HCEC 1CT (cell line): ENCODE measurements at regions not wholly inside any gene's neighbourhood (a gene's known extent, or its start where the extent isn't known, plus 50 kb on each side); places are given as distances from the start of the nearest gene placed in this dataset.
A peak's percentile ranks its signal among the peaks of the same experiment; 100 is the strongest.

ENCODE experiments used
- DNase-seq: peaks from one replicate; pipeline ENCODE4 v3.0.0-alpha.2; 2017

- DNase-seq: no peak
Measured at GRCh38 chr5:158178535-158178934, 319.6 kb upstream of the CLINT1 start.

GRCh38 chr5:158177146-158177545 lies 318.2 kb upstream of the CLINT1 start:
- DNase-seq: no peak

DNA sequence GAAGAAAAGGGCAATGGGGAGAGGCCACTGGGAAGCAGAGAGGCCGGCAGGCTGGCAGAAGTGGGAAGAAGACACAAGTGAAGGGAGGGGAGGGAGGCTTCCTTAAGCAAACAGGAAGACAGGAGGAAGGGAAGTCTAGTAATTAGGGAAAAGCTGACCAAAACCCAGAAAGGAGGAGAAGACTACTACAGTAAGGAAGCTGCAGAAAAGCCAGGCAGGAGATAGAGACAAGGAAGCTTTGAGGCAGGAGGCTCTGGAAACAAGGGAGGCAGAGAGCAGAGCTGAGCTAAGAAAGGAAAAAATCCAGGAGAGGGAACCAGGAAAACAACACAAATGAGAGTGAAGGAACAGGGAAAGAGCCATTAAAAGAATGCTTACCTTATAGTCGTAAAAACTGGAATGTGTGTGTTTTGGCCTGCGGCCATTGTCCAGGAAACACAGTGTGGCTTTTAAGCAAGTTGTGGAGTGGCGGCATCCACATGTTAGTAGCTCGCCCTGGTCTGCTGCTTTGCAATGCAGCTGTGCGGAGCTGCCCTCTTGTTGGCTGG lies 317.1 kb upstream of the CLINT1 start:
- DNase-seq: no peak

DNA sequence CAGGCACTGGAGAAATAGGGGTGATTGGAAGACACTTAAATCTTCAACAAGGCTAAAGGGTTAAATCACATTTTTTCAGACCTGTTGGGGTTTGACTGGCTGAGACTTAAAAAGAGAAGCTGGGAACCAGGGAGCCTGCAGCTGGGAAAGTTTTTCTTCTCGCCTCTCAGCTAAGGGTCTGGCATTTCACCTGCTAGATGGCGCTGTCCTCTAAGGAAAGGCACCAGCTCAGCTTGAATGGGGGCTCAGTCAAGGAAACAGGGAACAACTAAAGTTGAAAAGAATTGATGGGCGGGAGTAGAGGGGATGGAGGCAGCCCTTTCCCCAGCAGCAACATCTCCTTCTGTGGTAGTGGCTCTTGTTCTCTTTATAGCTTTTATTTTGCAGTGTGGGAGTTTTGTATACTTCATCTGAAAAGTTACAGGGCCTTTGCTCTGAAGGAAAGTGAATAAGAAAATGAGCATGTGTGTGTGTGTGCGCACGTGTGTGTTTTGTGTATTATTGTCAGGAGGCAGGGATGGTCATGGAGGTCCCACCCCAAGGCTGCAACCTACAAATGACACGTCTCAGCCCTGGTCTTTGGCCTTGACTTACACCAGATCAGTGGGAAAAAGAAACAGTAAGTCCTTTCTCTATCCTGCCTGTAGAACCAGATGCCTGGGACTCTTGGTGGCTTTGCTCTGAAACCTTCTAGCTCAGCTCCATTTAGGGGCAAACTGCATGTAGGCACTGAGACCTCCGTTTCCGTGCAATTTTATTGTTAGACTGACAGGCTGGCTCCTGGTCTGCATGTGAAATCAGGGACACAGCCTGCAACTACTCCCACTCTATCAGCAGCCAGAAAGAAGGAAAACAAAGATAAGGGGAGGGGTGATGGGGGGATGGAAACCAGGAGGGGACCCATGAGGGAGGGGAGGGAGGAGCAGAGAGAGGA lies 316.2 kb upstream of the CLINT1 start:
- peak; percentile 58 for DNase-seq

DNA sequence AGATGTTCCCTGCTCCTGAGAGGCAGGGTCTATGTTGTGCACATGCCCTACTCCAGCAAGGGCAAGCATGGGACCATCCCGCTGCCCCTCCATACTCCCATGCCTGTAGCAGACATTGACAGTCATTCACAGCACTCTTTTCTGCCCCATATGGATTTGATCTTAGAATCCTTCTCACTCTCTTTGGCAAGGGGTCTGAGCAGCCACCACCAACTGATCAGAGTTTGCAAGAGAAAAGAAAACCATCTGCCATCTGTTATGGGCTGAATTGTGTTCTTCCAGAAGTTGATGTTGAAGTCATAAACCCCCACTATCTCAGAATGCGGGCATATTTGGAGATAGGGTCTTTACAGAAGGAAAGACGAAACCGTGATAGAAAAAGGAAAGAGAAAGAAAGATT lies 315.1 kb upstream of the CLINT1 start:
- DNase-seq: no peak

DNA sequence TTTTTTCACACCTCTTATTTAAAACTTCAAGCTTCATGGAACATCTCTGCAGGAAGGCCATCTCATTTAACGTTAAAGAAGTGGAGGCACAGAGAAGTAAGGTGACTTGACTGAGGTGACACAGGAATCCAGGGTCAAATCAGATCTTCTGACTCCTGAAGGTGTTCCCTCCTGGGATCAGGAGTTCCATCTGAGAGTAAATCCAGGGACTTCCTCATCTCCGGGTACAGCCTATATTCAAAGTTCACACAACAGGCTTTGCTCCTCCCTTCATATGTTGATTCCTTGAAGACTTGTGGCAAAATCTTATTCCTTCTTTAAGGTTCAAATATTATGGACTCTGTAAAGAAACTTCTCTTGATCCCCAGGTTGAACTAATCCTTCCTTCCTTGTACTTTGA lies 313.1 kb upstream of the CLINT1 start:
- no peak for DNase-seq

DNA sequence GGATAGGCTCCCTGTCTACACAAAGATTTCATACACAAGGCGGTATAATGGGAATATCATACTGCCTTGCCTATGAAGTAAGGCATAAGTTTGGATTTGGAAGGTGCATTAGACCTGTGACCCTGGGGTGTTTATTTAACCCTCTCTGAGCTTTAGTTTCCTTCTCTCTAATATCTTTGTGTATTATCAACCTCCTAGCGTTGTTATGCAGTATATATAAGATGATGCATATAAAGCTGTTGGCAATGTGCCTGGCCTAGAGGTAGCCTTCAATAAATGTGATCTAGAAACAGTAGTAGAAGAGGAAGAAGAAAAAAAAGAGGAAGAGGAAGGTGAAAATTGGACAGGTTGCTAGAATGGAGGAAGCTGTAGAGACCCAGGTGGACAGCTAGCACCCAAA lies 311.6 kb upstream of the CLINT1 start:
- no peak for DNase-seq

DNA sequence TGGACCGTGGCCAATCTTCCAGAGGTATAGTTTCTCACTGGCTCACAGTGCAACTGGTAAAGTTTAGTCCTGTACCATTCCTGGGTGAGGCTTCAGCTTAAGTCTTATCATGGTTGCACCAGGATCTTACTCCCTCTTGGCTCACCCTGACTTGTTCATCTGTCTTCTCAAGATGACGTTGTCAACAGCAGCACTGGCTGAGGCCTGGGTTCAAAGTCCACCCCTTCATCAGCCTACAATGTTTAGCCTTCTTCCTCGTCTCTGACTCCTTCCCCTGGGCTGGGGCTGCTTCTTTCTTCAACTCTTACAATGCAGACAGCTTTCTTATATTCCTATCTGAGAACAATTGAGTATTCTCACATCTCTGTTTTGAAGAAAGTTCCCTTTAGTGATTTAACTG lies 311.1 kb upstream of the CLINT1 start:
- DNase-seq: no peak

DNA sequence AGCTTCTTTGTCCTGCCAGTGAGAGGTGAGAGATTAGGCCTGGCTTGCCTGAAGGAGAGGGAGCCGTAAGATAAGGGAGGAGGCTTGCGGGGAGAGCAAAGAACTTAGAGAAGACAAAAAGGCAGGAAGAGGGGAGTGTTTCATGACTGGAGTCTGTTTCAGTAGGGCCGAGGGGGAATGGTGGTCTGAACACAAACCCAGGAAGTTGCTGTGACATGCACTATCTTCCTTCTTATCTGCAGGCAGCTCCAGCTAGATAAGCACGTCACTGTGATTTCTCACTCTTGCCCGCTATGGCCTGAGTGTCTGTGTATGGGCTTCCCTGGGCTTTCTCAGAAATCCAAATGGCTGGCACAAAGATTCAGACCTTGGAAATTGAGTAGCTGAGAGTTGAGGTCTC lies 307.5 kb upstream of the CLINT1 start:
- no peak for DNase-seq

DNA sequence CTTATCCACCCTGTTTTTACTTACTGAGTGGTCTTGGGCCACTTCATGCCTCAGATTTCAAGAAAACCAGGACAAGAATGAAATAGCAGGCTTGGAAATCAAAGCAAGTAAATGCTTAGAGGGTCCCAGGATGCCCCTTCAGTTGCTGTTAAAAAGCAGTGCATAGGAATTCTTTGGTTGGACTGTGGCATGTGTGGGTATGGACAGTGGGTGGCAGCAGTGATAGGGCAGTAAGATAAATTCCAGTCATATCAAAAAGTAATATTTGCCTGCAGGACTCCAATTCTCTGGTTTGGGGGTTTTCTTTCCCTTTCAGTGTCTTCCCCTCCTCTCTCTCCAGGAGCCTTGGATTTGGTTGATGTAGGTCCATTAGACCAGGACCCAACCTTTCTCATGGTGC lies 306.7 kb upstream of the CLINT1 start:
- DNase-seq: no peak

GRCh38 chr5:158164296-158165047 lies 305.5 kb upstream of the CLINT1 start:
- DNase-seq: no peak

- DNase-seq: no peak
Measured at GRCh38 chr5:158163451-158164295, 304.7 kb upstream of the CLINT1 start.

DNA sequence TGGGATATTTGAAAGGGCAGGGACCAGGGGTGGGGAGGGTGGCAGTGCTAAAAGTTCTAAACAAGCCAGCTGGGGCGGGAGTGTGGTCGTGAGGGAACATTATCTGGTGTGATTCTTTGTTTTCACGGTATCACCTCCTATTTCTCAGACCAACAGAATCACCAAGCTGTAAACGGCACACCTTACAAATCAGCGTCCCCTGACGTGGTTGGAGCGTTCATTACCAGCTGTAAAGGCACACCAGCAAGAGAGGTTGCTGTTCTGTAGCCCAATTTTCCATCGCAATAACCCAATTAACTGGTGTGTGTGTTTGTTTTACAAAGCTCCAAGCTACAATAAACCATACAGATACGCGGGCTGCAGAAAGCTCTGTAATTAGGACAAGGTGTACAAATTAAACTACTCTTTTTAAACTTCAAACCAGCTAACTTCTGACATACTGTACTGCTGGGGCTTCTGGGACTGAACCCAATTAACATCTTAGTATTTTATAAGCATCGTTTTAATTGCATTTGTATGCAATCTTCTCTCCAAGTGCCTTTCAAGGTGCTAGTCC lies 303.6 kb upstream of the CLINT1 start:
- no peak for DNase-seq

GRCh38 chr5:158162026-158162425 lies 303.1 kb upstream of the CLINT1 start:
- DNase-seq: no peak

DNA sequence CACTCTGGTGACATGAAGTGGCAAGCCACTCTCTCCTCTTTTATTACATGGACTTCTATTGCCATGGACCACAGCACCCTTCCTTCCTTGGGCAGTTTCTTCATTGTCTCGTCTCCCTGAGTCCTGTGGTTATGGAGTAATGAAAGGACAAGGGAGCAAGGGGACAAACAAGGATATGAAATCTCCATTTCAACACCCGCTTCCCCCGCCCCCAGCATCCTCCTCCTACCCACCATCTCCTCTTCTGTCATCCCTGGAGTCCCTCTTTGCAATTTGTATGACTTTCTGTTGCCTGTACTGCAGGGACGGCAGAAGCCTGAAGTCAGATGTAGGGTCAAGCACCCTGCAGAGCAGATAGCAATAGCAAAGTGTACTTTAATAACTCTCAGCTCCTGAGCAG lies 300.7 kb upstream of the CLINT1 start:
- DNase-seq: no peak

GRCh38 chr5:158155811-158156505 lies 297.0 kb upstream of the CLINT1 start:
- DNase-seq: no peak

- DNase-seq: no peak
Measured at GRCh38 chr5:158155067-158155466, 296.1 kb upstream of the CLINT1 start.

GRCh38 chr5:158154226-158155005 lies 295.5 kb upstream of the CLINT1 start:
- peak; percentile 88 for DNase-seq

GRCh38 chr5:158153508-158153907 lies 294.6 kb upstream of the CLINT1 start:
- DNase-seq: no peak

DNA sequence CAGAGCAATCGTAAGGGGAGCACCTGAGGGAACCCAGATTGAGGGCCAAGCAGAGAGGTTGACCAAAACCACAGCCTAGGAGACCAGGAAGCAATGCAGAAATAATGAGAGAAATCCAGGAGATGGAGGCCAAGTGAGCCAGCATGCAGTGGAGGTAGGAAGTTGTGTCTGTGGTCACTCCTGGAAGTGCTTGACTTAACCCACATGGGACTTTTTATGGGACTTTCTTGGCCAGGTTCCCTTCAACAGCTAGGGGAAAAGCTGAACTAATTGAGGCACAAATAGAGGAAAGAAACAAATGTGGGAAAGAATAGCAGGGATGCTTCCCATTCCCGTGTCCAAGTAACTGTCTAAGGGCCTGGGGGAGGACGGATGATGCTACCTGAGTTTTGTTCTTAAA lies 293.2 kb upstream of the CLINT1 start:
- no peak for DNase-seq

- DNase-seq: no peak
Measured at GRCh38 chr5:158147227-158147626, 288.3 kb upstream of the CLINT1 start.
